ENCODE measurements at regions not wholly inside any gene's neighbourhood (a gene's known extent, or its start where the extent isn't known, plus 50 kb on each side); places are given as distances from the start of the nearest gene placed in this dataset.

- Histone ChIP-seq H3F3A (replicated peaks; ENCODE audit: low read depth) (no peaks in the 10 kb centered on the region), H3K79me2 (replicated peaks; ENCODE audit: insufficient read depth) (no peaks in the 10 kb centered on the region), H3K36me3 (ENCODE audit: insufficient read depth) (peaks cover 3% of the 10 kb centered on the region), H4K20me1 (replicated peaks; ENCODE audit: insufficient read depth) (no peaks in the 10 kb centered on the region), H3K9me2 (ENCODE audit: insufficient read depth) (no peaks in the 10 kb centered on the region), H3K4me1 (ENCODE audit: insufficient read depth) (no peaks in the 10 kb centered on the region), H3K27me3 (ENCODE audit: insufficient read depth) (no peaks in the 10 kb centered on the region), H3K4me3 (no peak overlapping the region), H2AFZ (no peak overlapping the region), H3K4me2 (no peak overlapping the region), H3K27ac (ENCODE audit: low read depth) (no peak overlapping the region)
- Mint-ChIP-seq H3K4me3 (no peak overlapping the region), H3K27ac (no peak overlapping the region), H3K9me3 (peaks cover 96% of the 10 kb centered on the region), H3K36me3 (ENCODE audit: low read depth) (peaks cover 55% of the 10 kb centered on the region), H3K27me3 (ENCODE audit: insufficient read depth, low read depth, poor library complexity) (peaks cover 8% of the 10 kb centered on the region), H3K4me1 (no peaks in the 10 kb centered on the region)
- ATAC-seq (no peak), DNase-seq (ENCODE audit: low spot score) (peak; percentile 0)
- TF ChIP-seq REST (IDR thresholded peaks at IDR 0.05; ENCODE audit: unreplicated experiment) (no peak), CTCF (conservative IDR thresholded peaks at IDR 0.05; ENCODE audit: low read depth in 2 of 2) (no peak), NANOG (IDR thresholded peaks at IDR 0.05; ENCODE audit: borderline replicate concordance) (no peak), EZH2phosphoT487 (IDR thresholded peaks at IDR 0.05; ENCODE audit: unreplicated experiment) (no peak)
Measured at GRCh38 chr22:47452184-47452583, 689.7 kb downstream of the TBC1D22A start.

- Mint-ChIP-seq H3K4me1 (no peaks in the 10 kb centered on the region), H3K4me3 (no peak overlapping the region), H3K27ac (no peak overlapping the region), H3K27me3 (ENCODE audit: insufficient read depth, low read depth, poor library complexity) (peaks cover 8% of the 10 kb centered on the region), H3K36me3 (ENCODE audit: low read depth) (peaks cover 59% of the 10 kb centered on the region), H3K9me3 (peaks cover 96% of the 10 kb centered on the region)
- H3K4me1 ChIP-seq (ENCODE audit: insufficient read depth), result no peaks in the 10 kb centered on the region
- no peaks in the 10 kb centered on the region for H3K9me2 ChIP-seq (ENCODE audit: insufficient read depth)
- H3K27ac ChIP-seq (ENCODE audit: low read depth), result no peak overlapping the region
- H3K27me3 ChIP-seq (ENCODE audit: insufficient read depth), result no peaks in the 10 kb centered on the region
- DNase-seq (ENCODE audit: low spot score) (no peak), ATAC-seq (no peak)
- H4K20me1 ChIP-seq (replicated peaks; ENCODE audit: insufficient read depth), result no peaks in the 10 kb centered on the region
- H3K4me2 ChIP-seq, result no peak overlapping the region
- H3F3A ChIP-seq (replicated peaks; ENCODE audit: low read depth), result no peaks in the 10 kb centered on the region
- no peak overlapping the region for H3K4me3 ChIP-seq
- no peaks in the 10 kb centered on the region for H3K79me2 ChIP-seq (replicated peaks; ENCODE audit: insufficient read depth)
- H3K36me3 ChIP-seq (ENCODE audit: insufficient read depth), result peaks cover 3% of the 10 kb centered on the region
- no peak overlapping the region for H2AFZ ChIP-seq
- no peak for TF ChIP-seq CTCF (conservative IDR thresholded peaks at IDR 0.05; ENCODE audit: low read depth in 2 of 2)
- TF ChIP-seq ZNF462 (CRISPR knock-in tag; IDR thresholded peaks at IDR 0.05), result no peak
- no peak for TF ChIP-seq ZNF331 (CRISPR knock-in tag; IDR thresholded peaks at IDR 0.05; ENCODE audit: low read depth)
Measured at GRCh38 chr22:47450876-47451475, 688.5 kb downstream of the TBC1D22A start.

Data from GM23338 (cell line).